Fibroblast of skin of left quadriceps (primary cell): ENCODE measurements at regions not wholly inside any gene's neighbourhood (a gene's known extent, or its start where the extent isn't known, plus 50 kb on each side); places are given as distances from the start of the nearest gene placed in this dataset.

Experiments
- DNase-seq, 2 experiments: peaks; one replicate each; pipeline ENCODE4 v3.0.0-alpha.2; 2013; ENCODE audit warnings: low read depth in 2 of 2

DNA sequence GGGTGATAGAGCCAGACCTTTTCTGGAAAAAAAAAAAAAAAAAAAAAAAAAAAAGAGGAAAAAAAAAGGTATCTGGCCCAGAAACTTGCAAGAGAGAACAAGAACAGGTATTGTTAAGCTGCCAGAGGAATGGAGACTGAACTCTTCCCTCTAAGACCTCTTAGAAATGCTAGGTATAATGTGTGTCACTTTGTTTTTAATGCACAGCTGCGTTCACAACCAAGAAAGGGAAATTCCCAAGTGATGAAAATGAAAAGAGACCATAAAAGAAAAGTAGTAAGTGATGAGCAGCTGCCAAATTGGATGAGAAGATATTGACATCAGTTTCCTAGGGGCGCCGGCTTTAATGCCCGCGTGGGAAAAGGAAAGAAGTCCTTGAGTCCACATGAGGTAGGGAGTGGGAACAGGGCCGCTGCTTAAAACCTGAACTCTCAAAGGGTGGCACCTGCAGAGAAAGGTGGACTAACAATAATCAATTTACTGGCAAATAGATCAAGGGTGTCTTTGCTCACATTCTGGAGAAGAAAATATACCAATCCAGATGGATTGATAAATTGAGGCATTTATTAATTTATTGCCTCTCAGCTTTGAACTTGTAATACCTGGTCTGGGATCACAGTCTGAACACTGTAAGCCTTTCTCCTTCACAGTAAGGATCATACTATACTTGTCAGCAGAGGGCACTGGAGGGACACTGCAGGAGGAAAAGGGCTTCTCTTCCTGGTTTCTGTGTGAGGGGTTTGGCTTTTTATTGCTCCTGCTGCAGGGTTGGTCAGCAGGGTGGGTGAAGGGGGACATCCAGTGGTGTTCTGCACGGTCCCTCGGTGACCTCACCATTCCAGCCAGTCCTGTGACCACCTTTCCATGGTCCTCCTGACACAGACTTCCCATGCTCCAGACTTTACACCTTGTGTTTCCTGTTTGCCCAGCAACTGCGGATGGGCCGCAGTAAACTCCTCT, 131.6 kb downstream of the AQP9 start:
- DNase-seq, result peak; percentile 34 to 41

DNA sequence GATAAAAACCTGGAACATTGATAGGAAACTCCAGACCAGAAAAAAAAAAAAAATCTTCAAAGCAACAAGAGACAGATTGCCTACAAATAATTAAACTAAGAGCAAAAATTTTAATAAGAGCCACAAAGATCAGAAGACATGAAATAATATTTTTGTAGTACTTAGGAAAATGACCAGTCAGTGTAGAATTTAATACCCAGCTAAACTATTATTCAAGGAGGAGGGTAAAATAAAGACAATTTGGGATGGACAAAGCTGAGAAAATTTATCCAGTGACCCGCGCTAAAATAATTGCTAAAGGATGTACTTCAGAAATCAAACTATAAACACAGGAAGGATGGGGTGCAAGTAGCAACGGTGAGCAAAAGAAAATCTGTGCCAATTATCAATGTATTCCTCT, 133.2 kb downstream of the AQP9 start:
- DNase-seq, result no peak

DNA sequence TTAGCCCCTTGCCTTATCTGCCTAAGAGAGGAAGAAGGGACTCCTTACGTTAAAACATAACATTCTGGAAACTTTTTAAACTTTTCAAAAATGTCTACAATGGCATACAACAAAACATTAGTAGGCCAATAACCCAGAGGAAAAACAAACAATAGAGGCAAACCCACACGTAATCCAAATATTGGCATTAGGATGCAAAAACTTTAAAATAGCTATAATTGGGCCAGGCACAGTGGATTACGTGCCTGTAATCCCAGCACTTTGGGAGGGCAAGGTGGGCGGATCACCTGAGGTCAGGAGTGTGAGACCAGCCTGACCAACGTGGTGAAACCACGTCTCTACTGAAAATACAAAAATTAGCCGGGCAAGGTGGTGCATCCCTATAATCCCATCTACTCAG, 134.9 kb downstream of the AQP9 start:
- DNase-seq, result no peak

DNA sequence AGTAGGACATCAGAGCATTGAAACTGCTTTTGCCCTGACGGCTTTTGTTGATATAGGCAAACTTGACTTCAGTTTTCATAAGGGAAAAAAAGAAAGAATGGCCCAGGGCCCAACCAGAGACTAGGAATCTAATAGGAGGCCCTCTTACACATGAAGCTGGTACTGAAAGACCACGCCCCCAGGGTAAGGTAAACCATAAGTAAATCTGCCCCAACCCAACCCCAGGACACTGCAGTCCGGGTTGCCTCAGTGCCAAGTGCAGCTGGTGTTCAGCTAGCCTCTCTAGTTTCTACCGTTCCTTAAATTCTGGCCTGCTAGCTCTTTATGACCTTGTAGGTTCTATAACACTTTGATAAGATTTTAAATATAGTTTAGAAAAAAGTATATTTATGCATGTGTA, 136.7 kb downstream of the AQP9 start:
- DNase-seq, result no peak

DNA sequence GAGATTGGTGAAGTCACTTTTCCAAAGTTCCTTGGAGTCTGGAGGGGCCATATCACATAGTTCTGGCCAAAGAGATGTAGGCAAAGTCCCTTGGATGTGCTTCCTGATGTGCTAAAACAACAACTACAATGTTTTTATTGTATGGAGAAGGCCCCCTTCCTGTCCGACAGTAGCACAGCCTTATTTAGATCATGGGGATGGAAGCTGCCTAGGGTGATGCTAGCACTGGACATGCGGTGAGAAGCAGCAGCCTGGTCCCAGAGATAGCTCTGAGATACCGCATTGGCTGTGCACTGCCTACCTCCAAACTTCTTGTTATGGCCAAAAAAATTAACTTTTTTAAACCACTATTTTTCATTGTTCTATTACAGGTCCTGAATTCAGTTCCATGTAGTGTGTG, 137.6 kb downstream of the AQP9 start:
- DNase-seq, result no peak

DNA sequence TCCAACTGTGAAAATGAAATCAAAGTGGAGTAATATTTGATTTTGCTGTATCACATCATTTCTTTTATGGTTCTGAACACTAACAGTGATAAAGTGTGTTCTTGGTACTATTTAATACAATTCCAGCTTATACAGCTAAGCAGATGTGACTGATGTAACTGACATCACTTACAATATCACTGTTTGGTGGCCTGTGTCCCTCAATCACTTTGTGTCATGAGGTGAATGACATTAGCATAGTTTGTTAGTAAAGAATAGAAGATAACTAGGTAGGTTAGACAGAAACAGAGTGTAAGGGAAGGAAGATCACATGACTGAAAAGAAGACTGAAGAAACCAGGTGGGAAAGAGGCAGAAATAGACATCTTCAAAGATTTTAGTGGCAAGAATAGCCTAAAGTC, 138.7 kb downstream of the AQP9 start:
- no peak for DNase-seq

DNA sequence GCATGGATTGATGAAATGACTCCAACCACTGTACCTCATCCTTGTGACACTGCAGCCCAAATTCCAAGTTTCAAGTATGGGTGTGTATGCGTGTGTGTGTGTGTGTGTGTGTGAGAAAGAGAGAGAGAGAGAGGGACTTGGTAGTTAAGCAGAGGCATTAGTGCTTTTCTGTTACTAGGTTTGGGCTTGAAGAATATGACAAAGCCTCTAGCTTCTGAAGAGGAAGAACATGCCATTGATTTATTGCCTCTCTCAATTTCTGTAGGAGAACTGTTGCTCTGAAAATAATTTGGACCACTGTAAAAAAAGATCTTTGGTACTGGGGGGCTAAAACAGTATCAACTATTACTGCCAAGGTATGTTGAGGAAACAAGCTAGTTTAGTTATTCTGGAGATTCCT, 139.2 kb downstream of the AQP9 start:
- DNase-seq, result no peak

DNA sequence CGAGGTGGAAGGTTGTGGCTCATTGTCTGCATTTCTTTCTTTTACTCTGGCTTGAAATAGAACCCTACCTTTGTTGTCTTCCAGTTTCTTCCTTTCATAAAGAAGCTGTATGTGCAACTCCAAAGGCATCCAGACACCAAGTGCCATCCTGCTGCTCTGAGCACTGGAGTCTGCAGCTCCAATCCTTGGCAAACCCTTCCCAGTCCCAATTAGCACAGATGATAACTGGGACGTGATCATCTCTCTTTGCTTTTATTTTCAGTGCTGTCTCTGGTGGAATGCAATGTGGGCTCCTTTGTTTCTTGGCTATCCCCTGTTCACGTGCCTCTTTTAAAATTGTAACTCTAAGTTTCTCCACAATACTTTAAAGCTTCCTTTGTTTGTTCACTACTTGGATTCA, 140.9 kb downstream of the AQP9 start:
- DNase-seq, result no peak

DNA sequence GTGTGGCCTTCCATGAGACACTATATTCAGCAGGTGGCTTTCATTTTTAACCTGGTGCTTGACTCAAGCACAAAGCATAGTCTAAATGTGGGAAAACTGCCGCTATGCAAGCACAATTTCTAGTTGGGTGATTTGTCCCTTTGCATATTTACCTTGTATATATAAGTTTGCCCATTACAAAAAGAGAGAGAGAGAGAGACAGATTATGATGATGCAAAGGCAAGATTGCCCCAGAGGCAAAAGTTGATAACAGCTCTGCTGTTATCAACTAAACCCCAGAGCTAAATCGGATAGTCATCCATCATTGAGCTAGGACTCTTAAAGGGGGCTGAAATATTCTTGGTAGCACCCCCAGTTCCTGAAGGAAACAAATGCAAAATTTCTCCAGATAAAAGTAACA, 141.5 kb downstream of the AQP9 start:
- no peak for DNase-seq

DNA sequence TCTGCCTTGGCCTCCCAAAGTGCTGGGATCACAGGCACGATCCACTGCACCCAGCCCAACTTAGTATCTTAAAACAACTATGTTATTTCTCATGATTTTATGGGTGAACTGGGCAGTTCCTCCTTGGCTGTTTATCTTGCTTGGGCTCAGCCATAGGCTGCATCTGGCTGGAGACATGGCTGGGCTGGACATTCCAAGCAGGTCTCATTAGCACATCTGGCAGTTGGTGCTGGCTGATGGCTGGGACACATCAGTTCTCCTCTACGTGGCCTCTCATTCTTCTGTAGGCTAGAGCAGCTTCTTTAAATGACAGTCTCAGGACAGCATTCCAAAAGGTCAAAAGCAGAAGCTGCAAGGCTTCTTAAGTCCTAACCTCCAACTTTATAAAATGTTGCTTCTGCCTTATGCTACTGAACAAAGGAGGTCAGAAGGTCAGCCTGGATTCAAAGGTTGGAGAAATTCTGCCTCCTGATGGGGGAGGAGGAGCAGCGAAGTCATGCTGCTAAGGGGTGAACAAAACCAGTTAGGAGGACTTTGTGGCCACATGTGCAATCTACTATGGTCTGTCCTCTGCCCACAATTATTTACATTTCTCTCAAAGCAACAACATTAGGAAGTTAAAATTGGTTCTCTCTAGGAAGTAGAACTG, 144.0 kb downstream of the AQP9 start:
- DNase-seq, result no peak

DNA sequence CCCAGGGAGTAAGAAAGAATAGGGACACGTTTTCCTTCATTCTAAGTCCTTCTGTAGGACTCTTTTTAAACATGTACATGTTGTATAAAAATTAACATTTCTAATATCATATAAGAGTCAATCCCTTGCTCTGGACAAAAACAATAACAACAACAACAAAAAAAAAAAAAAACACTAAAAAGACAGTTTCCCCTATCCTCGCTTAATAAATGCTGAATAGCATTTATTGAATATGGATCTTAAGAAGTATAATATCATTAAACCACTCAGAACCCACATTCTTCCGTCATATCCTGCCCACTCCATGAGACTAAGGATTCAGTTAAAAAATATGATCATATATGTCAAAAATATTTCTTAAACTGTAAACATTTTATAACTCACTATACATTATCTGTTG, 145.1 kb downstream of the AQP9 start:
- no peak for DNase-seq

DNA sequence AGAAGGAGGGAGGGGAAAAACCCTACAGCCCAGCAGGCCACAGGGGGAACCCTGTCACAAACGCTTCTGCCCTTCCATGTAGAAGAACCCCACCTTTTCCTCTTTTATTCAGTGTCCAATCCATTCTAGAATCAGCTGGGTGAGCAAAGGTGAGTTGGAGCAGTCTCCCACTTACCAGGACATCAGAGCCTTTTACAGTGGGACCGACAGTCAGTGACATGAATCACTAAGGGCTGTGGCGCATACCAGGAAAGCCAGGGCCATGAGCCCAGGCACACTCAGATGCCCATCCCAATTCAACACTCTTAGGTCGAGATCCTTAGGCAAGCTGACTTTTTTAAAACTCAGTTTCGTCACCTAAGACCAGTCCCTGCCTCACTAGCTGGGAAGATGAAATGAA, 146.1 kb downstream of the AQP9 start:
- DNase-seq, result no peak

DNA sequence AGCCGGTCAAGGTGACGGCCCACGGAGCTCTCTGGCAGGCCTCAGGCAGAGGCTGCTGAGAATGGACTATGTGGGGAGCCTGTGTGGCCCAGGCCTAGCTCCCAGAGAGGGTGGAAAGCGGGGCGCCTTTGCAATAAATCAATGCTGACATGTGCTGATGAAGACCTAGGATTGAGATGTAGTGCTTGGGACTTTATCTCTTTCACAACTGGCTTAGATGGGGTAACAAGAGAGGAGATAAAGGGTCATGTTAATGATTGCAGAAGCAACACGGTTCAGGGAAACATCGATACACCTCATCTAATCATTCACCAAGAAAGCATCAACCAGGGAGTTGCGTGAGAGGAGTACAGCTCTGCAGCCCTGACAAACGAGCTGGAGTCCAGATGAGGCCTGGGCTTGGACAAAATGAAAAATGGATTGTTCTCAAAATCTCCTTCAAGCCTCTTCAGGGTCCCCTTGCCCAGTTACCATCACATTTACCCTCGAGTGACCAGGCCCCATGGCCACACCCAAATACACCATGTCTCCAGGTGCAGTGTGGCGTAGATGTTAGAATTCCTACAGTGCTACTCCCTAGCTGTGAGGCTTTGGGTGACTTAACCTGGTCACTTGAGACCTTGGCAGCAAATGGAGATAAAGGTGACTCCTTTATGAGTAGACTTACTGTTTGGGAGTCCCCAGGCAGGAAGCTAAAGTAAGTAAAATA, 146.4 kb upstream of the LIPC start:
- no peak for DNase-seq

DNA sequence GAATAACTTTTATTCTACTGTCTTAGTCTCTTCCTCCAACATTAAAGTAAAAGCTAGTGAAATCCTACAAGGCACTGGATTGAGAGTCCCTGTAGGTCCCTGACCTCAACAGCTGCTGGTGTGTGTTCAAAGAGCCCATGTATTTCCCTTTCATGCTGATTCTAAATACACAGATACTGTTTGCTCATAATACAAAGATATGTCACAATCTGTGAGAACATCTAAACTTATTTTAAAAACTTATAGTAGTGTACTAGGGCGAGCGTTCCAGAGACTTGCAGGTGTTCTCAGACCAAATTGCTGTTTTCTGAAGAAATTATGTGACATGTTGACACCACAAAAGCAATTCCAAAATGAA, 145.9 kb upstream of the LIPC start:
- no peak for DNase-seq

DNA sequence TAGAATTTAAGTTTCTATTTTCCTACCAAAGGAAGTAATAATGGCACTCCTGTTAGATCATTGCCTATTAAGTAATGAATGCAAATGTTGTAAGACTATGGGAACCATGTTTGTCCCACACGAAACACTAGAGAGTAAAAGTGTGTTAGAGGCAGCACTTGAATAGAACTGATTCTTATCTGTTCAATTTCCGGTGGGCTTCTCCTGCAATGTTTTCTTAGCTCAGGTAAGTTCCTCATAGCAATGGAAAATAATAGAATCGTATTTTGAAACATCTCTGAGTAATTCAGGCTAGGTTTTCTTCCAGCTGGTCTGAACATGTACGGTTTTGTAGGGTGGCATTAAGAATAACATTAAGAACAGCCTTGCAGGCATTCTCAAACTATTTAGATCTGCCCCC, 145.3 kb upstream of the LIPC start:
- DNase-seq, result no peak

DNA sequence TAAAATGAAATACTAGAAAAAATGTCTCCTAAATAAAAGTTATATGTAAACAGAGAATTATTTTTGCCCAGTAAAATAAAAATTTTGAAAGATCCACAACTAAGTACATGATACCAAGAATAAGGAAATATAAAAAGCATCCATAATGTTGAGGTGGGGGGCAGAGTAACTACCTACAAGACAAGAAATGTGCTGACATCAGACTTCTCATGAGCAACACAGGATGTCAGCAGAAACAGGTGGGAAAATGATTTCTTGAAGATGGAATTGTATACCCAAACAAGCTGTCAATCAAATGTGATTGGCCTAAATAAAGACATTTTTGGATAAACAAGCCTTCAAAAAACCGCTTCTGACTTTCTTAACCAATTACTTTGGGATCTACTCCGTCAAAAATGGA, 143.9 kb upstream of the LIPC start:
- DNase-seq, result no peak

DNA sequence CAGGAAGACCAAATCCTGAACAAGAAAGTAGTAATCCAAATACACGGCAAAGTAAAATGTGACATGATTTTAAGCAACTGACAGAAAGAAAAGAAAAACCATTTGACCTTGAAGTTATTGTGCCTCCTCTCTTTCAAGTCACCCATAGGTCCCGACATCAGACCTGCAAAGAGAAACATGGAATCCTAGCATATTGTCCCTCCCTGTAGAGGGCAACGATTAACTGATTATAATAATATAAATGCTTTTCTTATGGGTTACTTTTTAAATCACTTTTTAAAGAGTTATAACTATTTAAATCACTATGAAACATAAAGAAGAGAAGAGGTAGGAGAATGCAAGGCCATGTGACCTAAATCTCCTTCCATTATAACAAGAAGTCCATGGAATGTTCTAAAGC, 143.2 kb upstream of the LIPC start:
- DNase-seq, result no peak

DNA sequence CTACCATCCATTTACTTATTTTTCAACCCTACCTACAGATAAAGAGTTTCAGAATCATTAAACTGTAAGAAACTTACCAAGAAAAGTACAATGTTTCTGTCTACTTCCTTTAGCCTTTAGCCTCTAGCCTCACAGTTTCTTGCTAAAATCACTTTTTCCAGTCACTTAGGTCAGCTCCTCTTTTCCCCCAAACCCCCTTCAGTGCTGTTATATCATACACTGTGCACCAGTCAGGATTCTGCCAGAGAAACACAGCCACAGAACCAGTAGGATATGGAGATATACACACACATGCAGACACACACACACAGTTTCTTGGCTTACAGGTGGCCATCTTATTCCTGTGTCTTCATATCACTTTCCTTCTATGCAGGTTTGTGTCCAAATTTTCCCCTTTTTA, 139.9 kb upstream of the LIPC start:
- no peak for DNase-seq

DNA sequence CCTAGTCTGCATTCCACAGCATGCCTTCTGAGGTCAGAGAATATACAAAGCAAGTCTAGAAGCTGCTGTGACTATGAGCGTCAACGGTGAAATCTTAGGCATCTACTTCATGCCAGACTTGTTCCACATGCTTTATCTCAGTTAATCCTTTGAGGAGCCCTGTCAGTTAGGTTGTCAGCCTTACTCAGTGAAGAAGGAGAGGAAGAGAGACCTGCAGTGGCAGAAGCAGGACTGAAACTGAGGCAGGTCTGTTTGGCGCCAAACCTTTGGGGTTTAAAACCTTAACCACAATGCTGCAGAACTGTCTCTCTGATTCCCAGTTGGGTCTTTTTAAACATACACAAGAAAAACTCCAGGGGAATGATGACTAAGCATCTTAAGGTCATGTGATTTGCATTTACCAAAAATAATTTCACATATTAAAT, 139.0 kb upstream of the LIPC start:
- peak in 1 of 2 experiments; percentile 4 for DNase-seq

DNA sequence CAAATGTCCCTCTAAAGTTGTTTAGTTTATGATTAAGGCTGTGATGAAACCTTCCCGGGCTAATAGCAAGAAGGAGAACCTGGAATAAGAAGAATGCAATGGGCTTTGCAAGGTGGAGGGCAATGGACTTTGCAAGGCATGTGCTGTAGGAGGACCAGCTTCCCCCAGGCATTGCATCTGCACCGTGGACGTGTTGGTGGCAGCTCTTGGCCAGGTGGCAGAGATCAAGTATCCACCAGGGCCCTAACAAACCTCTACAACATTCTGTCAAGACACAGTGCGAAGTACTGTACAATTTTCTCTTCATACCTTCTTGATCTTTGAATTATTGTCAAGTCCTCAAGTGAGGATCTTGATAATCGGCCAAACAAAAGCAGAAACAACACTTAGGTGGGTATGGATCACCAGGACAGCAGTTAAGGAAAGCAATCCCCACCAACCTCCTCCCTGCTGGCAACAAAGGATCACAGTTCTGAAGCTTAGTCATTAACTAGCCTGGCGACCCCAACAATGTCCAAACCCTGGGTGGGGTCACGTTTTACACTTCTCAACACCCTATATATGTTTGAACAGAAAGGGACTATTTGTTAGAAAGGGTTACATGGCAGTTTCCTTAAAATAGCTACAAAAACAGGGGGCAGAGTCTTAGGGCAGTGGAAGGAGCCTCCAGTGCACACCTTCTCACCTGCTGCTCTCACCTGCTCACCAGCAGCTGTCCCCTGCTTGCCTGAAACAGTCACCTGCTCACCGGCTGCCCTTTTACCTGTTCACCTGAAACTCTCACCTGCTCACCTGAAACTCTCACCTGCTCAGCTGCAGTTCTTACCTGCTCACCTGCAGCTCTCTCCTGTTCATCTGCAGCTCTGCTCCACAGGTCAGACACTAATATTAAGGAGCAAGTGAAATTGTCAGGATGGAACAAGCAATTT, 137.9 kb upstream of the LIPC start:
- no peak for DNase-seq

DNA sequence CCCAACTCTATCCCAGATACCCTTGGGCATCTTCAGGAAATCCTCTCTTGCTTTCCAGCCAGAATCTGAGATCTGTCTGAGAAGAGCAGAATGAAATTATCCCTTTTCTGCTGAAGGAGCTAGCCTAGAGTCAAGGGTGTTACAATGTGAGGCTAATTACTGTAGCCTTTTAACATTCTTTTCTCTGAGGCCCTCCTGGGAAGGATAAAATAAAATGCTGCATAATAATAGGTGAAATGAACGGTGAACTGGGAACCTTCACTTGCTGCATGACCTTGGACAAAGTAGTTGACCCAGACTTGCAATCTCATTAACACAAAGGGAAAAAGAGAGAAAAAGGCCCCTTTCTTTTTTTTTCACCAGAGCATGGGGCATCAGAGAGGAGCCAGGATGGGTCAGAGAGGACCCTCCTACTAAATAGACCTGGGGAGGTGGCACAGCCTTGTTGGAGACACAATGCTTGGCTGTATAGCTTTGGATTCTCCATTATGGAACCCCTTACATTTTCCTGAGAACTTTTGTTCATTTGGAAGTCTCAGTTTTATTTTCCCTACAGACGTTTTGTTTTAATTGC, 137.0 kb upstream of the LIPC start:
- DNase-seq, result no peak
